ENCODE measurements at regions not wholly inside any gene's neighbourhood (a gene's known extent, or its start where the extent isn't known, plus 50 kb on each side); places are given as distances from the start of the nearest gene placed in this dataset.

DNA sequence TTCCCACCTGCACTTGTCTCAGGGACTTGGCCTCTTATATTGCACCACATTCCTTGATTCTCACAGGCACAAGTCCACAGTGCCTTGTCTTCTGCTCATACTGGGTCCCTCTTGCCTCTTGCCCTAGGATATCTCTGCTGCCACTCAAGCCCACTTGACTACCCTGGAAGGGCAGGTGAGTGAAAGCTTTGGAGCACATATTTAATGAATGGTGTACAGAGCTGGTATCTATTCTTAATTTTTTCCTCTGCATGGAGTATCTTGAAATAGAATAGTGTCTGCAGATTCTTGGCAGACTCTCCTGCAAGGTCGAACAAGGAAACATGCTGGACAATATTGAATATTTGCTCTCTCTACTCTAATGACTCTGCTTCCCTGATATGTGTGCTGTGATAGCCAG lies 1248.0 kb downstream of the MAT2B start:
- TF ChIP-seq POLR2A (IDR thresholded peaks at IDR 0.05) = no peak
- TF ChIP-seq, protein P1, sequence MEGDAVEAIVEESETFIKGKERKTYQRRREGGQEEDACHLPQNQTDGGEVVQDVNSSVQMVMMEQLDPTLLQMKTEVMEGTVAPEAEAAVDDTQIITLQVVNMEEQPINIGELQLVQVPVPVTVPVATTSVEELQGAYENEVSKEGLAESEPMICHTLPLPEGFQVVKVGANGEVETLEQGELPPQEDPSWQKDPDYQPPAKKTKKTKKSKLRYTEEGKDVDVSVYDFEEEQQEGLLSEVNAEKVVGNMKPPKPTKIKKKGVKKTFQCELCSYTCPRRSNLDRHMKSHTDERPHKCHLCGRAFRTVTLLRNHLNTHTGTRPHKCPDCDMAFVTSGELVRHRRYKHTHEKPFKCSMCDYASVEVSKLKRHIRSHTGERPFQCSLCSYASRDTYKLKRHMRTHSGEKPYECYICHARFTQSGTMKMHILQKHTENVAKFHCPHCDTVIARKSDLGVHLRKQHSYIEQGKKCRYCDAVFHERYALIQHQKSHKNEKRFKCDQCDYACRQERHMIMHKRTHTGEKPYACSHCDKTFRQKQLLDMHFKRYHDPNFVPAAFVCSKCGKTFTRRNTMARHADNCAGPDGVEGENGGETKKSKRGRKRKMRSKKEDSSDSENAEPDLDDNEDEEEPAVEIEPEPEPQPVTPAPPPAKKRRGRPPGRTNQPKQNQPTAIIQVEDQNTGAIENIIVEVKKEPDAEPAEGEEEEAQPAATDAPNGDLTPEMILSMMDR (IDR thresholded peaks at IDR 0.05) = no peak
